DOHH2 (cell line): ENCODE measurements at regions not wholly inside any gene's neighbourhood (a gene's known extent, or its start where the extent isn't known, plus 50 kb on each side); places are given as distances from the start of the nearest gene placed in this dataset.

ENCODE experiments used
- H3F3A ChIP-seq: fragments of 200-600 bp; sonication (generic), shearing (Covaris generic); 2 replicates; pipeline ENCODE4 v1.6.0; 2016; ENCODE audit warnings: antibody characterized with exemption, mild to moderate bottlenecking; ENCODE audit not compliant: control insufficient read depth, insufficient read depth
- H3K27ac ChIP-seq: fragments of 200-600 bp; sonication (generic); 2 replicates; pipeline ENCODE4 v1.5.1; 2014; ENCODE audit warnings: low read depth, mild to moderate bottlenecking, low read length, moderate library complexity
- H3K27me3 ChIP-seq: fragments of 200-600 bp; sonication (generic); 2 replicates; pipeline ENCODE4 v1.6.1; 2014; ENCODE audit warnings: mild to moderate bottlenecking, low read length, mixed read lengths; ENCODE audit not compliant: control insufficient read depth
- H3K36me3 ChIP-seq: fragments of 200-600 bp; sonication (generic); 2 replicates; pipeline ENCODE4 v1.6.1; 2014; ENCODE audit warnings: mild to moderate bottlenecking, low read length, moderate library complexity, mixed read lengths; ENCODE audit not compliant: control insufficient read depth
- H3K4me1 ChIP-seq: fragments of 200-600 bp; sonication (generic); 2 replicates; pipeline ENCODE4 v1.6.1; 2014; ENCODE audit warnings: mild to moderate bottlenecking, low read length, mixed read lengths; ENCODE audit not compliant: control insufficient read depth
- H3K4me2 ChIP-seq: fragments of 200-600 bp; sonication (generic); 2 replicates; pipeline ENCODE4 v1.6.0; 2014; ENCODE audit warnings: mild to moderate bottlenecking, low read length, moderate library complexity
- H3K4me3 ChIP-seq: fragments of 200-600 bp; sonication (generic); 2 replicates; pipeline ENCODE4 v1.5.1; 2014; ENCODE audit warnings: mild to moderate bottlenecking, low read length, mixed read lengths
- H3K79me2 ChIP-seq: fragments of 200-600 bp; sonication (generic); 2 replicates; pipeline ENCODE4 v1.6.1; 2014; ENCODE audit warnings: mild to moderate bottlenecking, low read length, mixed read lengths; ENCODE audit not compliant: control insufficient read depth
- H3K9me2 ChIP-seq: fragments of 200-600 bp; sonication (generic); replicated peaks from 2 replicates; pipeline ENCODE4 v1.6.1; 2014; ENCODE audit warnings: mild to moderate bottlenecking, low read length, mixed read lengths; ENCODE audit not compliant: control insufficient read depth
- H3K9me3 ChIP-seq: fragments of 200-600 bp; sonication (generic); 2 replicates; pipeline ENCODE4 v1.6.1; 2014; ENCODE audit warnings: antibody characterized with exemption, low read length, mixed read lengths; ENCODE audit not compliant: control insufficient read depth, insufficient read depth
- H4K20me1 ChIP-seq: fragments of 200-600 bp; sonication (generic); 2 replicates; pipeline ENCODE4 v1.6.0; 2014; ENCODE audit warnings: low read depth, mild to moderate bottlenecking, antibody characterized with exemption, low read length, moderate library complexity; ENCODE audit not compliant: control insufficient read depth, insufficient read depth
- EZH2phosphoT487 ChIP-seq: fragments of 200-600 bp; sonication (generic); IDR thresholded peaks from 2 replicates; pipeline ENCODE4 v1.6.1; 2017; ENCODE audit warnings: borderline replicate concordance, mild to moderate bottlenecking, antibody characterized with exemption, low read length, moderate library complexity, mixed read lengths
- TF ChIP-seq, protein P1 (sequence below): fragments of 200-600 bp; sonication (generic); IDR thresholded peaks from one replicate; pipeline ENCODE4 v1.5.1; 2014; ENCODE audit warnings: antibody characterized with exemption, mild to moderate bottlenecking, low read depth, low read length; ENCODE audit not compliant: poor library complexity, severe bottlenecking

DNA sequence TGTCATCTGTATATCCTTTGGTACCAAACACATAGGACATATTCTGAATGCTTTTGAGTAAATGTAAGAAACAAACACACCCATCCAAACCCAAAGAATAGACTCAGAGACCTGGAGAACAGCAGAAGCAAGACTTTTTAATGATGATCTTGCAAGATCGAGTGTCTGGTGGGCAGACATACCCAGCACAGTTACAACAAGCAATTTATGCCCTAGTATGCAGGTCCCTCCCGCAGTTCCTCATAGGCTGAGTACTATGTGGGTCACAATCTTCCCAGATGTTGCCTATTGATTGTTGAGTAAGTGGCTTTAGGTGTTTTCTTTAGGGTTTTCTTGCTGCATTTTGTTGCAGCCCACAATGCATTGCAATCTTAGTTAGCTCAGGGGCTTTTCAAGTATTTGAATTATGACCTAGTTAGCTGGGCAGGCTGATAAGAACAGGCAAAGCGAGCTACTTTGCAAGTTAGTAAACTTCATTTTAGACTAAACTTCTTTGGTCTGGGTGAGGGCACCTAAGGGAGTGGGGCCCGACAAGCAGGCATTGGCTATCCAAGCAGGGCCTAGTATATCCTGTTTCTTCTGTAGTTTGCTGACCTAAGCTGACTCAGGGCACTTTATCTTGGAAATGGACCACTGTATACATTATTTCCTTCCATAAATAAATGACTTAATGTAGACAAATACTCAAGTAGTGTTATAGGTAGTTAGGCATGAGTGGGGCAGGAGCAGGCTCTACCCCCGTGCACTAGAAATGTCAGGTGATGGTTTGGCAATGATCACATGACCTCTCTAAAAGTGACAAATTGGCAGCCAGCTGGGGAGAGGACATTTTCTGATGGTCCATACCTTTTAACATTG is 87.3 kb upstream of the LIPC start:
- Histone ChIP-seq H3K27ac (no peak overlapping the region), H3K4me1 (no peaks in the 10 kb centered on the region), H3K36me3 (no peaks in the 10 kb centered on the region), H3K4me3 (no peak overlapping the region), H3K79me2 (no peaks in the 10 kb centered on the region), H4K20me1 (no peaks in the 10 kb centered on the region), H3K9me3 (no peaks in the 10 kb centered on the region), H3K27me3 (no peaks in the 10 kb centered on the region; the same call in 1 of the 2 replicates), H3K9me2 (no peaks in the 10 kb centered on the region), H3K4me2 (no peak overlapping the region), H3F3A (no peaks in the 10 kb centered on the region)
- TF ChIP-seq EZH2phosphoT487 = no peak
- TF ChIP-seq, protein P1, sequence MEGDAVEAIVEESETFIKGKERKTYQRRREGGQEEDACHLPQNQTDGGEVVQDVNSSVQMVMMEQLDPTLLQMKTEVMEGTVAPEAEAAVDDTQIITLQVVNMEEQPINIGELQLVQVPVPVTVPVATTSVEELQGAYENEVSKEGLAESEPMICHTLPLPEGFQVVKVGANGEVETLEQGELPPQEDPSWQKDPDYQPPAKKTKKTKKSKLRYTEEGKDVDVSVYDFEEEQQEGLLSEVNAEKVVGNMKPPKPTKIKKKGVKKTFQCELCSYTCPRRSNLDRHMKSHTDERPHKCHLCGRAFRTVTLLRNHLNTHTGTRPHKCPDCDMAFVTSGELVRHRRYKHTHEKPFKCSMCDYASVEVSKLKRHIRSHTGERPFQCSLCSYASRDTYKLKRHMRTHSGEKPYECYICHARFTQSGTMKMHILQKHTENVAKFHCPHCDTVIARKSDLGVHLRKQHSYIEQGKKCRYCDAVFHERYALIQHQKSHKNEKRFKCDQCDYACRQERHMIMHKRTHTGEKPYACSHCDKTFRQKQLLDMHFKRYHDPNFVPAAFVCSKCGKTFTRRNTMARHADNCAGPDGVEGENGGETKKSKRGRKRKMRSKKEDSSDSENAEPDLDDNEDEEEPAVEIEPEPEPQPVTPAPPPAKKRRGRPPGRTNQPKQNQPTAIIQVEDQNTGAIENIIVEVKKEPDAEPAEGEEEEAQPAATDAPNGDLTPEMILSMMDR = no peak

DNA sequence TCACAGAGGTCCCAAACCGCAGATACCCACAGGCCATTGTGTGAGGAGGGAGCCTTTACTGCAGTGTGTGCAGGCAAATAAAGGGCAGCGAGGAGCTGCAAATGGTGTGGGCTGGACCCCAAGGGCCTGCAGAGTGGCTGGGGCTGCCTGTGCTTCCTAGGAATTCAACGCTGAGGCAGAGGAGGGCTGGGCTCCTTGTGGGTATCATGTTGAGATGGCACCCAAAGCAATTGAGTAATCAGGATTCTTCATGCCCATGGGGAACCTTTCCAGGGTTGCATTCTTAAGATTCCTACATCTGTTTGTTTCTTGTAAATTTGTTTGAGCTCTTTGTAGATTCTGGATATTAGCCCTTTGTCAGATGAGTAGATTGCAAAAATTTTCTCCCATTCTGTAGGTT is 85.4 kb upstream of the LIPC start:
- no peak for TF ChIP-seq EZH2phosphoT487
- TF ChIP-seq, protein P1 = no peak
- H3K9me3 ChIP-seq = no peaks in the 10 kb centered on the region
- H3K4me3 ChIP-seq = no peak overlapping the region
- no peaks in the 10 kb centered on the region for H3K36me3 ChIP-seq
- no peaks in the 10 kb centered on the region for H3K4me1 ChIP-seq
- H3K9me2 ChIP-seq = no peaks in the 10 kb centered on the region; the same call in 1 of the 2 replicates
- no peaks in the 10 kb centered on the region for H4K20me1 ChIP-seq
- H3K27ac ChIP-seq = no peak overlapping the region
- H3K4me2 ChIP-seq = no peak overlapping the region
- no peaks in the 10 kb centered on the region for H3F3A ChIP-seq
- H3K27me3 ChIP-seq = no peaks in the 10 kb centered on the region; the same call in 1 of the 2 replicates
- H3K79me2 ChIP-seq = no peaks in the 10 kb centered on the region

DNA sequence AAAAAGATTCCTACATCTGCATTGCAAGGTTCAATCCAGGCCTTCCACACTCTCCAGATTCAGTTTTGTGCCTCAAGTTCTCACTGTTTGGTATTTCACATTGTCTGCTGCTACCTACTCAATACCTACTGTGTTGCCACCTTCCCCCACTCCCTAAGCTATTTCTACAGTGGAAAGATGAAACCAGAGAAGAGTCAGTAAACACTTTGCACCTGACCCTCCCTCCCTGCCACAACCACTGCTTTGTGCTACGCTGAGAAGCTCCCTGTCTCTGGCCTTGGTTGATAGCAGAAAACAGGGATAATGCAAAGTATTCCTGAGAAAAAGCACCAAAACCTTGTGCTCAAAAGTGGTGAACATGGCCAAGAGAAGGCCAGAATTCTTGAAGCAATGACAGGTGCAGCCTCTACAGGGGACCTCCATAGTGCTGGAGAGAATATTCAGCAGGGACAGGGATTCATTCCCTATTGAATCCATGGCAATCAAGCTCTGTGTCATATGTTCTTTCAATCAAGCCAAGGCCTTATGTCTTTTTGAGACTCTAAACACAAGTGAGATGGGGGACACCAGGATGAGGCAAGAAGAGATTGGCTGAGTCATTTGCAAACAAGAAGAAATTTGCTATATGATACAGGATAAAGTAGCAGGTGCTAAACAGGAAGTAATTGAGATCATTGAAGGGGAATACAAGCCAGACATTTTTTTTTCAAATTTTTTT is 83.5 kb upstream of the LIPC start:
- Histone ChIP-seq H3K27ac (no peak overlapping the region), H3K79me2 (no peaks in the 10 kb centered on the region), H3F3A (no peaks in the 10 kb centered on the region), H3K36me3 (no peaks in the 10 kb centered on the region), H3K9me2 (no peaks in the 10 kb centered on the region; the same call in 1 of the 2 replicates), H3K4me2 (no peak overlapping the region), H4K20me1 (no peaks in the 10 kb centered on the region), H3K27me3 (no peaks in the 10 kb centered on the region; the same call in 1 of the 2 replicates), H3K4me3 (no peak overlapping the region), H3K4me1 (no peaks in the 10 kb centered on the region), H3K9me3 (no peaks in the 10 kb centered on the region)
- no peak for TF ChIP-seq EZH2phosphoT487
- TF ChIP-seq, protein P1 = no peak
